Sigmoid colon (tissue), 6 donors: ENCODE measurements at regions not wholly inside any gene's neighbourhood (a gene's known extent, or its start where the extent isn't known, plus 50 kb on each side); places are given as distances from the start of the nearest gene placed in this dataset.

Experiments
- DNase-seq: peaks from one replicate; pipeline ENCODE4 v3.0.0-alpha.2; 2019
- H3K27ac ChIP-seq, 4 donors: fragments of 200-600 bp; sonication (generic); one replicate each; pipeline ENCODE4 v1.5.1; 2016 to 2019; ENCODE audit warnings: mild to moderate bottlenecking in 1 of 4
- H3K27me3 ChIP-seq, 3 donors: fragments of 200-600 bp; sonication (generic); one replicate each; pipeline ENCODE4 v1.5.1; 2019; ENCODE audit warnings: mild to moderate bottlenecking in 1 of 3
- H3K36me3 ChIP-seq, 4 donors: fragments of 200-600 bp; sonication (generic); one replicate each; pipeline ENCODE4 v1.5.1; 2016 to 2019
- H3K4me1 ChIP-seq, 4 donors: fragments of 200-600 bp; sonication (generic); one replicate each; pipeline ENCODE4 v1.5.1; 2017 to 2019
- H3K4me3 ChIP-seq, 4 donors: fragments of 200-600 bp; sonication (generic); one replicate each; pipeline ENCODE4 v1.5.1; 2017 to 2019; ENCODE audit warnings: mild to moderate bottlenecking in 2 of 4, moderate library complexity in 1 of 4
- H3K9me3 ChIP-seq, 4 donors: fragments of 200-600 bp in 3 of 4; sonication (generic) in 3 of 4; one replicate each; pipeline versions ENCODE4 v1.5.1 to v1.6.1; 2013 to 2019
- EP300 ChIP-seq, 4 donors: sonication (generic); formaldehyde crosslinking; IDR thresholded peaks; one replicate each; pipeline ENCODE4 v1.6.1; 2017; ENCODE audit warnings: antibody characterized with exemption in 4 of 4
- POLR2A ChIP-seq, 2 donors: fragments of 450-650 bp; IDR thresholded peaks; one replicate each; pipeline ENCODE4 v1.6.1; 2016; ENCODE audit warnings: antibody characterized with exemption in 2 of 2, mild to moderate bottlenecking in 2 of 2, moderate library complexity in 2 of 2
- POLR2AphosphoS5 ChIP-seq, 4 donors: sonication (generic); formaldehyde crosslinking; IDR thresholded peaks; one replicate each; pipeline ENCODE4 v1.6.1; 2017; ENCODE audit warnings: antibody characterized with exemption in 4 of 4
- WGBS, 2 donors: extraction: QIAGEN DNeasy Blood & Tissue Kit; methylation state at CpG; one replicate each; pipeline ENCODE4 v1.1.7; 2013; 5-methylcytosine and 5-hydroxymethylcytosine counted together
- intact Hi-C: fragments of 100-400 bp; cut with DNase I; formaldehyde crosslinking; loops from one replicate; pipeline ENCODE4 v1.15.1; 2023
- TF ChIP-seq, protein P1 (sequence below), 4 experiments: fragments of 450-650 bp in 3 of 4; fragments of 200-600 bp in 1 of 4; IDR thresholded peaks; one replicate each; pipeline ENCODE4 v1.5.1; 2016 to 2019; ENCODE audit warnings: antibody characterized with exemption in 4 of 4, mild to moderate bottlenecking in 3 of 4, moderate library complexity in 2 of 4
- donor health status: healthy with polysubstance abuse.
- donor health status: healthy.

DNA sequence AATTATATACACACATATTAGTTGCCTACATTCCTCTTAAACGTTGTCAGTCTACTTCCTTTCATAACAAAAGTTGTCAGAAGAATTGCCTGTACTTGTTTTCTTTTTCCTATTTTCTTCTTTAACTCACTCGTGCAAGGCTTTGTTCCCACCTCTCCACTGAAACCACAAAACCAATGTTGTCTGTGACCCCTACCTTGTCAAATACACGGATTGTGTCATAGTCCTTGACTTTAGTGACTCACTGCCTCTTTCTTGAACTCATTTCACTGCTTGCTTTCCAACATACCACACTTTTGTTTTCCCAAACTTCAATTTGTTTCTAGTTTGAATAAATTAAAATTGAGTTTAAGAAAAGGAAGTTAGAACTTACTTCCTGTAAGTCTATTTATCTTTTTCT is 283.9 kb upstream of the AGA start:
- H3K27me3 ChIP-seq: no peaks in the 10 kb centered on the region
- TF ChIP-seq, protein P1, sequence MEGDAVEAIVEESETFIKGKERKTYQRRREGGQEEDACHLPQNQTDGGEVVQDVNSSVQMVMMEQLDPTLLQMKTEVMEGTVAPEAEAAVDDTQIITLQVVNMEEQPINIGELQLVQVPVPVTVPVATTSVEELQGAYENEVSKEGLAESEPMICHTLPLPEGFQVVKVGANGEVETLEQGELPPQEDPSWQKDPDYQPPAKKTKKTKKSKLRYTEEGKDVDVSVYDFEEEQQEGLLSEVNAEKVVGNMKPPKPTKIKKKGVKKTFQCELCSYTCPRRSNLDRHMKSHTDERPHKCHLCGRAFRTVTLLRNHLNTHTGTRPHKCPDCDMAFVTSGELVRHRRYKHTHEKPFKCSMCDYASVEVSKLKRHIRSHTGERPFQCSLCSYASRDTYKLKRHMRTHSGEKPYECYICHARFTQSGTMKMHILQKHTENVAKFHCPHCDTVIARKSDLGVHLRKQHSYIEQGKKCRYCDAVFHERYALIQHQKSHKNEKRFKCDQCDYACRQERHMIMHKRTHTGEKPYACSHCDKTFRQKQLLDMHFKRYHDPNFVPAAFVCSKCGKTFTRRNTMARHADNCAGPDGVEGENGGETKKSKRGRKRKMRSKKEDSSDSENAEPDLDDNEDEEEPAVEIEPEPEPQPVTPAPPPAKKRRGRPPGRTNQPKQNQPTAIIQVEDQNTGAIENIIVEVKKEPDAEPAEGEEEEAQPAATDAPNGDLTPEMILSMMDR (IDR thresholded peaks at IDR 0.05): no peak
- no peak for TF ChIP-seq POLR2AphosphoS5 (IDR thresholded peaks at IDR 0.05)
- no peak for TF ChIP-seq EP300 (IDR thresholded peaks at IDR 0.05)
- H3K36me3 ChIP-seq: no peaks in the 10 kb centered on the region
- H3K4me3 ChIP-seq: no peak overlapping the region
- H3K4me1 ChIP-seq: no peaks in the 10 kb centered on the region
- intact Hi-C loops: no loop called here
- DNase-seq: no peak
- no peak overlapping the region for H3K27ac ChIP-seq
- WGBS, 2 donors: 27 to 47% methylated on average over 3 of the region's 3 CpGs
- no peaks in the 10 kb centered on the region for H3K9me3 ChIP-seq

DNA sequence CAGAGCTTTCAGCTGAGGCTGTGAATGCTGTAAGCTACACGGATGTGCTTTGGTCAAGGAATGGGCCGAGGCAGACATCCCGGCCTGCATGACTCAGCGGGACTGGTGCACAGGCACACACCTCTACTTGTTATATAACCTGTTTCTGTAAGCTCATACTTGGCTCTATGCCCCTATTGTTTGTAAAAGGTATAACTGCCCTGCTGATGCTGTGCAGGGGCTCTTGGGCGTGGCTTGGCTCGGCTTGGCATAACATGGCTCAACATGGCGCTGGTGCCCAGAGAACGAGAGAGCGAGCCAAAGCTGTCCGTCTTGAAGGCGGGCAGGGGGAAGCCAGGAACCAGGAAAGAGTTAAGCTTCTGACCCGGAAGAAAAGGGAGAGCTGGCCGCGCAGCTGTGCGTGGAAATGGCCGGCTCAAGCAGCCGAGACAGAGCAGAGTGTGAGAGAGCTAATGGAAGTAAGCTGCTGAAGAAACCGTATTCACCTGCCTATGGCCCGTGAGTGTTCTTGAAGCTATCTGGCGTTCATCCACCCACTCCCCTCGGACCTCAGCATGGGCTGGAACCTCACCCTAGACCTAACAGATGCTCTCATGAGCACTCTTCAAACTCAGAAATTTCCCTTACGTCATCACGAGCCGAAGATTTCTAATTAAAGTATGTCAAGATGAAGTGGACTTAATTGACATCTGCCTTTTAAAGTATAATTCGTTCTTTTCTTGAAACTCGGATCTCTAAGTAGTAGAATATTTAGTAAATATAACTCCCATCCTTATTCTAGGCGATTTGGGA is 286.3 kb upstream of the AGA start:
- no peak for DNase-seq
- Histone ChIP-seq H3K27me3 (no peaks in the 10 kb centered on the region), H3K27ac (no peak overlapping the region), H3K4me3 (no peak overlapping the region), H3K4me1 (no peaks in the 10 kb centered on the region), H3K9me3 (no peaks in the 10 kb centered on the region), H3K36me3 (no peaks in the 10 kb centered on the region)
- TF ChIP-seq POLR2AphosphoS5 (IDR thresholded peaks at IDR 0.05): no peak
- TF ChIP-seq, protein P1 (IDR thresholded peaks at IDR 0.05): no peak
- no peak for TF ChIP-seq EP300 (IDR thresholded peaks at IDR 0.05)
- no peak for TF ChIP-seq POLR2A (IDR thresholded peaks at IDR 0.05)
- intact Hi-C loops: no loop called here
- WGBS, 2 donors: 70 to 73% methylated on average over 27 of the region's 27 CpGs

DNA sequence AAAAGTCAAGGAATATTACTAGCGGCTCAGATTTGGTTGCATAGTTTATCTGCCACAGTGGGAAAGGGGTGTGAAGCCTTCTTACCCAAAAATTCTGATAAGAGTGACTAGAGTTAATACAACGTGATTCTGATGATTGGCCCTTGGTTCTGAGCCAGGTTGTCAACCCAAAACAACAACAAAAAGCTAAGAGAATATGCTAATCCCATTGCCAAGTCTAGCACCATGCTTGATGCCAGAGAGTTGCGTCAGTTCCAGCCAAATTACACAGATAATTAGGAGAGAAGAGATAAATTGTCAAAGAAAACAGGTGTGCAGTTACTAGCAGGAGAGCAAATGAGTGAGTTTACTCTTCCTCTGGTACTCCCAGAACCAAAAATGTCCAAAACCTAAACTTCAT is 287.4 kb upstream of the AGA start:
- Histone ChIP-seq H3K9me3 (no peaks in the 10 kb centered on the region), H3K4me1 (no peaks in the 10 kb centered on the region), H3K27me3 (no peaks in the 10 kb centered on the region), H3K27ac (no peak overlapping the region), H3K4me3 (no peak overlapping the region), H3K36me3 (no peaks in the 10 kb centered on the region)
- TF ChIP-seq EP300 (IDR thresholded peaks at IDR 0.05): no peak
- no peak for TF ChIP-seq POLR2AphosphoS5 (IDR thresholded peaks at IDR 0.05)
- TF ChIP-seq POLR2A (IDR thresholded peaks at IDR 0.05): no peak
- TF ChIP-seq, protein P1 (IDR thresholded peaks at IDR 0.05): no peak
- no peak for DNase-seq
- intact Hi-C loops: no loop called here
- 61 to 64% methylated on average over 3 of the region's 3 CpGs for WGBS, 2 donors

DNA sequence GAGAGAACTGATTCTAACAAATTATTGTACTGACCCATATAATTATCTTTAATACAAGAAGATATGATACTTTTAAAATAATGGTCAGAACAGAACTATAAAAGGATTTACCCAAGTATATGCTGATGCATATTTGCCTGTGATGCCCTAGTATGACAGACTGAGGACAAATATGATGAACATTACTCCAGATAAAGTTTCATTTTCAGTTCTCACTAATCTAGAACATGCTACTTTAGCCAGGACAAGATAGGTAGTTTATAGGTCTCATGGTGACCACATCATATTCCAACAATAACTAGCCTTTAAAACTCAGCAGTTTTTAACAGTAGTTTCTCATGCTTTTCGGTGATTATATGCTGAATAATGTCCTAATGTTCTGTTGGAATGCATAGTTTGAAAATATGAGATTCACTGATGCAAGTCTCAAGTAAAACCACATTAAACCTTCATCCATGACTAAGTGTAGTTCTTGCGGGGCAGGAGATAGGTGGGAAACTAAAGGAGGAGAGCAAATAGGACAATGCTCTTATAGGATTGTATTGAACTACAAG is 295.2 kb upstream of the AGA start:
- no peaks in the 10 kb centered on the region for H3K4me1 ChIP-seq
- intact Hi-C loops: no loop called here
- WGBS, 2 donors: 93 to 94% methylated on average over 2 of the region's 2 CpGs

More for the DNA sequence above, 295.2 kb upstream of the AGA start:
- no peak for DNase-seq
- no peaks in the 10 kb centered on the region for H3K36me3 ChIP-seq
- H3K27me3 ChIP-seq: no peaks in the 10 kb centered on the region
- H3K27ac ChIP-seq: no peak overlapping the region
- TF ChIP-seq, protein P1 (IDR thresholded peaks at IDR 0.05): no peak
- H3K4me3 ChIP-seq: no peak overlapping the region
- no peaks in the 10 kb centered on the region for H3K9me3 ChIP-seq
